GM06990 (cell line): ENCODE measurements at regions not wholly inside any gene's neighbourhood (a gene's known extent, or its start where the extent isn't known, plus 50 kb on each side); places are given as distances from the start of the nearest gene placed in this dataset.
"Not testable (repeated sequence)": the region's sequence is repeated elsewhere in the genome, so short reads cannot be mapped to it uniquely, and the experiment has no call there.

Experiments
- DNase-seq: peaks from one replicate; pipeline ENCODE4 v3.0.0-alpha.2; 2011; ENCODE audit not compliant: insufficient read length; ENCODE audit errors: extremely low read depth
- H3K27me3 ChIP-seq: replicated peaks from 2 replicates; pipeline ENCODE4 v1.6.0; 2011; ENCODE audit warnings: low read length; ENCODE audit not compliant: control insufficient read depth, insufficient read depth
- H3K36me3 ChIP-seq: 2 replicates; pipeline ENCODE4 v1.5.1; 2011; ENCODE audit warnings: low read length; ENCODE audit not compliant: control insufficient read depth, insufficient read depth
- H3K4me3 ChIP-seq: replicated peaks from 2 replicates; pipeline ENCODE4 v1.5.1; 2011; ENCODE audit warnings: low read depth, mild to moderate bottlenecking, control low read depth, low read length

DNA sequence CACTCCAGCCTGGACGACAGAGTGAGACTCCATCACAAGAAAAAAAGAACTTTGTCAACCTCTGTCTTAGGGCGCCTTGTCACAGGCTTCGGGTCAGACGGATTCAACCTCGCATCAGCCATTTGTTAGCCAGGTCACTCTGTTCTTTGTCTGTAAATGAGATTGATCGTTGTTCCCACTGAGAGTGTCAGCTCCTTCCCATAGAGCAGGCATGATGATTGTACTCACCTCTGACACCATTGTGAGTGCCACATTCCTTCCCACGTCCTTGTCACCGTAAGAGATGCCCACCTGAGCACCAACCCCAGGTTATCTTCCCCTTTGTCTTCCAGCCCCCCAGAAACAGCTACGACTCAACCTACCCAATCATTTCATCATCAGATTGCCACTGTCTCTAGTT lies 107.4 kb downstream of the NSUN5 start:
- not testable (repeated sequence) for H3K27me3 ChIP-seq, H3K4me3 ChIP-seq, H3K36me3 ChIP-seq, DNase-seq

DNA sequence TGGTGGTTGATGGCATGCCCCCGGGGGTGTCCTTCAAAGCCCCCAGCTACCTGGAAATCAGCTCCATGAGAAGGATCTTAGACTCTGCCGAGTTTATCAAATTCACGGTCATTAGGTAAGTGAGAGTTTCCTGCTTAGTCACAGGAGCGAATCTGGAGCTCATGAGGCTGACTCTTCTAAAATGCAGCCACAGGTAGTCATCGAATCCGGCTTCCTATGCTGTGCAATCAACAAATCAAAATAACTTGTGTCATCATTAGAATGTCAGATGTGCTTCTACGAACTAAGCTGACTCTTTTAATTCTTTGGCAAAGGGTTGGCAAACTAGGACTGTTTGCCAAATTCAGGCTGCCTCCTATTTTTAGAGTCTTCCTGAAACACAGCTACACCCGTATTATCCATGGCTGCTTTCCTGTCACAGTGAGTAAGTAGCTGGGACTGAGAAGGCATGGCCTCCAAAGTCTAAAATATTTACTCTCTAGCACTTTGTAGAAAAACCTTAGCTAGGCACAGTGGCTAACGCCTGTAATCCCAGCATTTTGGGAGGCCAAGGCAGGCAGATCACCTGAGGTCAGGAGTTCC lies 108.0 kb downstream of the NSUN5 start:
- not testable (repeated sequence) for H3K27me3 ChIP-seq, H3K36me3 ChIP-seq, H3K4me3 ChIP-seq, DNase-seq

DNA sequence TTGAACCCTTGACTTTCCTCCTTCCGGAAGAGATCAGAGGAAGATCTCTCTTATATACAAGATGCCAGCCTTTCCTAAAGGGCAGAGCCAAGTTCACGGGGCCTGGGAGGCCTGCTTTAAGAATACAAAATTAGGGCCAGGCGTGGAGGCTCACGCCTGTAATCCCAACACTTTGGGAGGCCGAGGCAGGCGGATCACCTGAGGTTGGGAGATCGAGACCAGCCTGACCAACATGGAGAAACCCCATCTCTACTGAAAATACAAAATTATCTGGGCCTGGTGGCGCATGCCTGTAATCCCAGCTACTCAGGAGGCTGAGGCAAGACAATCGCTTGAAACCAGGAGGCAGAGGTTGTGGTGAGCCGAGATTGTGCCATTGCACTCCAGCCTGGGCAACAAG lies 108.2 kb upstream of the SPDYE9 start:
- not testable (repeated sequence) for DNase-seq, H3K27me3 ChIP-seq, H3K4me3 ChIP-seq, H3K36me3 ChIP-seq

DNA sequence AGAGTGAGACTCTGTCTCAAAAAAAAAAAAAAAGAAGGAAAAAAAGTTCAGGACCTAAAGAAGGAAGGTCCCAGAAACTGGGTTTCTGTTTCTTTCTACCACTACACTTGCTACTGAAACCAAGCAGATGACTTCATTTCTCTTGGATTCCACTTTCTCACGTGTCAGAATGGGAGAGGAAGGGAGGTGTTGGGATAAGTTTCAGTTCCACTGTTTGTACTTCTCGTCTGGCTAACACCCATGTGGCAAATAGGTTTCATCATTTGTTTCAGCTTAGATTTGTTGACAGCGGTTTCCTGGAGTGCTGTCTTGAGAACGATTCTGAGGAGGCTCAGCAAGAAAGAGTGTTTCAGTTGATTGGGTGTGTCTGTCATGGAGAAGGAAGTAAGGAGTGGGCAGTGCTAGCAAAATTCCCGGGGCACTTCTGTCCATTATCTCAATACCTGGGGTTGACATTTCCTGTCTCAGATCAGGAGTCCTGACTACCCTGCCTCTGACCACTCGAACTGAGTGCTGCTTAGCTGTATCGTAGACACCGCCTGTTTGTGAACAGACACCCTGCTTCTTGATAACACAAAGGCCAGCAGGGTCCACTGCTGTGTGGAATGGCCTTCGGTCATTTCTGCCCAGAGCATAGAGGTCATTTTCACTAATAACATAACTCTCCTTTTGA lies 104.8 kb upstream of the SPDYE9 start:
- not testable (repeated sequence) for DNase-seq, H3K4me3 ChIP-seq, H3K36me3 ChIP-seq, H3K27me3 ChIP-seq

DNA sequence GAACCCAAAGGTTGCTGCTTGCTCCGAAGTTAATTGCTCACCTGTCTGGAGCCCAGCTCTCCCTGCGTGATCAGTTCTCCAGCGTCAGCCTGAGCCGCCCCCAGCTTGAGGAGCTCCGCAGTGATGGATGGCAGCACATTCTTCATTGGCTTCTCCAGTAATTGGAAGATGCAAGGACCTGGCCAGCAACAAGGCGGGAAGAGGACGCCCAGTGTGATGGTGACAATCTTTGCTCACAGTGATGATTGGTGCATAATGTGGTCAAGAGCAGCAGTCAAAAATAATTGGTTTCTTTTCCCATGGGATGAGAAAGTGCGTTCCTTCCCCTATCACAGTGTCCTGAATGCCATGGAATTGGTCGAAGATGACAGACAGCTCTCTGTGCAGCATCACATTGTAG lies 102.4 kb upstream of the SPDYE9 start:
- DNase-seq, H3K27me3 ChIP-seq, H3K36me3 ChIP-seq, H3K4me3 ChIP-seq: not testable (repeated sequence)

DNA sequence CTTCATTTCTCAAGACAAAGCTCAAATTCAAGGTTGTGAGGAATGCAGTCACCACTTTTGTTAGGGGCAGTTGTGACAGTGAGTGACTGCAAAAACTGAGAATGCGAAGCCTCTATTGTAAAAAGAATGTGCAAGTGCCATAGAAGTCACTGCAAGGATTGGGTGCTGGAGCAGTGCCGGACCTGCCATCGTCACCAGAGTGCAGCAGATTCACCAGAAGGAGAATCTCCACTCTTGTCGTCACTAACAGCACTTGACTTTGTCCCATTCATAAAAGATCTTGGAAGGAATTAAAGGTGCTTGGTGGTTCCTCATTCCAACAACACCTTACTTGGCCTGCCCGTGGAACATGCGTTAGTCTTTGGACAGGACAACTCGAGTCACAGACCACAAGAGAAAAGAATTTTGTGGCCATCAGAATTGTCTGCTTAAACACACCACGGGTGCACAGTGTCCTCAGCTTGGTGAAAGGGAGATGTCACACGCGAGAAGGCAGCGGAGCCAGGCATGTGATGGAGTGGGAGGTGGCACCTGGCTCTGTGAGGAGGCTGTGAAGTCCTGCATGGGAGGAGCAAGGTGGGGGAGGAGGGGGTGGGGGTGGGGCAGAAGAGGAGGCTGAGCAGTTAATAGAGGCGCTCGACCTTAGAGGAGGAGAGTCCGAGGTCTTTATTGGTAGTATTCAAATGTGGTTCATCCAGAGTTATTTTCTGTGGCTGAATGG lies 100.9 kb upstream of the SPDYE9 start:
- not testable (repeated sequence) for H3K4me3 ChIP-seq, H3K27me3 ChIP-seq, DNase-seq, H3K36me3 ChIP-seq

DNA sequence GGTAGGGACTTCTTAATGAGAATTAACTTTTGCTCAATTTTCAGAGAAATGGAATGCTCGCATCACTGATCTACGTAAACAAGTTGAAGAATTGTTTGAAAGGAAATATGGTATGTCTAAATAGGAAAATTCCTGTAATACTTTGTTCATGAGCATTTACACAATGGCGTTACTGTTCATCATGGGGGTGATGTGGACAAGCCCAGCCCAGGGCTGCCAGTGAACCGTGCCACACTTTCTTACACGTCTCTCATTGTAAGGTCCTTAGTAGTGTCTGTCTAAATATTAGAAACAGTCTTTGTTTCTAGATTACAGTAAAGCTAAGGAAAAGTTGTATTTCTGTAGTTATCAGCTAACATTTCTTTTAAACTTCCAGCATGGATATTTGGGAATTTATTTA lies 91.0 kb upstream of the SPDYE9 start:
- H3K4me3 ChIP-seq, H3K27me3 ChIP-seq, DNase-seq, H3K36me3 ChIP-seq: not testable (repeated sequence)

DNA sequence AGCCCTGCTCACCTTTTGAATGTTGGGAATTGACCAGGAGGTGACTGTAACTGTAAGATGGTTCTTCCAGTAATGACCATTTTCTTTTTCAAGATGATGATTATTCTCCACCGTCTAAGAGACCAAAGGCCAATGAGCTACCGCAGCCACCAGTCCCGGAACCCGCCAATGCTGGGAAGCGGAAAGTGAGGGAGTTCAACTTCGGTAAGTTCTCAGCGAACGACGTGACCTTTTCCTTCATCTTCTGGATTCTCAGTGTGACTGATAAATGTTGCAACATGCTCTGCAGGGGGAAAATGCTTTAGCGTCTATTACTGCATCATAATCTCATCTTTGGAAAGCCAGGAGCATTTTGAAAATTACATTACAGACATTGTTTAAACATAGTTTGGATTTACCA lies 89.5 kb upstream of the SPDYE9 start:
- not testable (repeated sequence) for DNase-seq, H3K27me3 ChIP-seq, H3K36me3 ChIP-seq, H3K4me3 ChIP-seq

DNA sequence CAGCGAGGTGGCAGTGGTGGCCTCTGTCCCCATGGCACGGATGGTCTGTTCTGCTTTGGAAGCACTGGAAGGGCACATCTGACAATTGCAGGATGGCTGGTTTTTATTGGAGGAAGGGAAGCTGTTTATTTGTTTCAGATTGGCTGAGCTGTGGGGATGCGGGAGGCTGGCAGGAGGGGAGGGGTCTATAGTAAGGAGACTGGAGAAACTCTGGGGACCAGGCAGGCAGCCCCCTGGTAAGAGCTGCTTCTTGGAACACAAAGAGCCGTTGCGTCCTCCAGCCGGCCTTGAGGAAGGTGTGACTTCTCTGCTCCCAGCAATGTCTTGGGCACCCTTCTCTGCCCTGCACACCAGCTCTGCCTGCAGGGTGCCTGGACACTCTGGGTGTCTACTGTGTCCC lies 85.1 kb upstream of the SPDYE9 start:
- not testable (repeated sequence) for DNase-seq, H3K4me3 ChIP-seq, H3K27me3 ChIP-seq, H3K36me3 ChIP-seq

DNA sequence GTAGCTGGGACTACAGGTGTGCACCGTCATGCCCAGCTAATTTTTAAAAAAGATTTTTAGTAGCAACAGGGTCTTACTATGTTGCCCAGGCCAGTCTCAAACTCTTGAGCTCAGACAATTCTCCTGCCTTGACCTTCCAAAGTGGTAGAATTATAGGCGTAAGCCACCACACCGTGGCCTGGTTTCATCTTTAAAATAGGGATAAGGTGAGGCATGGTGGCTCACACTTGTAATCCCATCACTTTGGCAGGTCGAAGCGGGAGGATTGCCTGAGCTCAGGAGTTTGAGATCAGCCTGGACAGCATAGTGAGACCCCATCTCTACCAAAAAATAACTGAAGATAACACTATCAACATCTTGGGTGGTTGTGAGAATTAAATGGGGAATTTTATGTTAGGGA lies 84.6 kb upstream of the SPDYE9 start:
- H3K27me3 ChIP-seq, DNase-seq, H3K36me3 ChIP-seq, H3K4me3 ChIP-seq: not testable (repeated sequence)

DNA sequence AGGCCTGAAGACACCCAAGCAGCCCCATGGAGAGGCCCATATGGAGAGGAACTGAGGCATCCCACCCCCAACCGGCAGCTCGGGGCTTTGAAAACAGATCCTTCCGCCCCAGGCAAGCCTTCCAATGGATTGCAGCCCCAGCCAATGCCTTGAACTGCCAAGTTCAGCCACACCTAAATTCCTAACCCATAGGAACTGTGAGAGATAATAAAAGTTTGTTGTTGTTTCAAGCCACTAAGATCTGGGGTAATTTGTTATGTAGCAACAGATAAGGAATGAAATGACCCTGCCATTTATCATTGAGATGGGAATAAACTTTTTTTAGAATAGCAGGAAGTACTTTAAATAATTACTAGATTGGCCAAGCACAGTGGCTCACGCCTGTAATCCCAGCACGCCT lies 80.3 kb upstream of the SPDYE9 start:
- H3K27me3 ChIP-seq, H3K4me3 ChIP-seq, H3K36me3 ChIP-seq, DNase-seq: not testable (repeated sequence)

DNA sequence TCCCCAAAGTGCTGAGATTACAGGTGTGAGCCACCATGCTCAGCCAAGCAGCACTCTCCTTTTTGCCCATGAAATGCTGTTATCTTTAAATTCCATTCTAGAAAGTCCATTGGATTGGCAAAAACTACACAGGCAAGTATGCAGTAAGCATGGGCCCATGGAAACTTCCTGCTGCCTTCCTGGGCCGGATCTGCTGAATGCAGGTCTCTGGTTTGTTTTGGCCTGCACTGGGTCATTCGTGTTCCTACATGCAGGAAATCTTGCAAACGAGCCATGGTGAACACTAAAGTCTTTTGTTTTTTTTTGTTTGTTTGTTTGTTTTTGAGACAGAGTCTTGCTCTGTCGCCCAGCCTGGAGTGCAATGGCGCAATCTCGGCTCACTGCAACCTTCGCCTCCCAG lies 76.8 kb upstream of the SPDYE9 start:
- not testable (repeated sequence) for DNase-seq, H3K4me3 ChIP-seq, H3K27me3 ChIP-seq, H3K36me3 ChIP-seq

DNA sequence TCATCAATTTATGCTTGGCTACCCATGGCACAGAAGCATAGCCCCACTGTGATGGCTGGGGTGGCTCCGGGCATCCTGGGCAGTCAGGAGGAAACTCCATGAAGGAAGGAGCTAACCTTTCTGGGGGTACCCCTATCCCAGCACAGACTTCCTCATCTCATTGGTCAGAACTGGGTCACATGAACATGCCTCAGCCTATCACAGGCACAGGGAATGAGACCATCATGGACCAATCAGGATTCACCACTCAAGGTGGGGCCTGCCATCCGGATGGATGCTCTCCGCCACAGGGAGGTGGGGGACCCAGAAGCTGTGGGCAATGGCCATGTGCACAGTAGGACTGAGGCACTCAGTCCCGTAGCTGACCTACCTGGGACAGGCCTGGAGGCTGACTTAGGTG lies 75.9 kb upstream of the SPDYE9 start:
- not testable (repeated sequence) for H3K27me3 ChIP-seq, DNase-seq, H3K4me3 ChIP-seq, H3K36me3 ChIP-seq

DNA sequence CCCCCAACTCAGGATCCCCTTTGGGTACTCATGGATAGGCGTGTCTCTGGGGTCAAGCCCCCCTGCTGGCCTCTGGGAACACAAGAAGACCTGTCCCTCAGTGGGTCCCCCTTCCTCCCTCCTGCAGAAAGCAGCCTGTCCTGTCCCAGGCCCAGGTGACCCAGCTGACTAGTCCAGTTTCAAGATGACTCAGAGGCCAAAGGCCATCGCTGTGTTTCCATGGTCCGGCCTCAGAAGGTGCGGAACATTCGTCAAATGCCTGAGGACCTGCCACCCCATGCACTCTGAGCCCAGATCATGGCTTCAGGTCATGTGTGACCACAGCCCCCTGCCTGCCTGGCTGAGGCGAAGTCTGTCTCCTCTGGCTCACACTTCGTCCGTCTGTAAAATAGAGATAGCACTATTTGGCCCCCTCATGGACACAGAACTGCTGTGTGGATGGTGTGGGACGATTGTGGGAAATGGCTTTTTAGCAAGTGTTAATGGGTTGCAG lies 71.4 kb upstream of the SPDYE9 start:
- not testable (repeated sequence) for H3K27me3 ChIP-seq, H3K36me3 ChIP-seq, DNase-seq, H3K4me3 ChIP-seq
